Activated T-cell treated with anti-CD3 and anti-CD28 coated beads for 48 hours (primary cell): ENCODE measurements at regions not wholly inside any gene's neighbourhood (a gene's known extent, or its start where the extent isn't known, plus 50 kb on each side); places are given as distances from the start of the nearest gene placed in this dataset.

Experiments
- DNase-seq: peaks from one replicate; pipeline ENCODE4 v3.0.0-alpha.2; 2020; ENCODE audit warnings: low read depth

DNA sequence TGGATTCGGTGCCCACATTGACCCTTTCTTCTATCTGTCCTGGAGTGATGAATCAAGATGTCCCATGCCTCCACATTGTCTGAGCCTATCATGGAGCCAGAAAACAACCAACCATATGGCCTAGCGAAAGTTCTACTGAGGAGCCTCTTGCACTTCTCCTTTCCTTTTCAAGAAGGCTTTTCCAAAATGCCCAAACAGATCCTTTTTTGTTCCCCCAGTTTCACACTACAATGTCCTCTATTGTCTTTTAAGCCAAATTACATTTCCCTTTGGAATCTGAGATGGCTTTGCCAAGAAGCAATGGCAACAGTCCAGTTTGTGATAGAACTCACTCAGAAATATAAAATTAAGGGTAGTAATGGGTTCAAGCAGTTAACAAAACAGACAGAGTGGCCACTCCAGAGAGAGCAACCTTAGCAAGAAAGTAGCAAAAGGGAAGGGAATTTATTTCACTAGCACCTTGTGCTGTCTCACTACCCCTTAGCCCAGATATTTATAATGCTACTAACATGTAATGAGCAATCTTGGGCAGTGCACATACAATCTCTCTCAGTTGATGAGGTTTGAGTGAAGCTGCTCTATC lies 194.6 kb upstream of the PDE1C start:
- DNase-seq: no peak

DNA sequence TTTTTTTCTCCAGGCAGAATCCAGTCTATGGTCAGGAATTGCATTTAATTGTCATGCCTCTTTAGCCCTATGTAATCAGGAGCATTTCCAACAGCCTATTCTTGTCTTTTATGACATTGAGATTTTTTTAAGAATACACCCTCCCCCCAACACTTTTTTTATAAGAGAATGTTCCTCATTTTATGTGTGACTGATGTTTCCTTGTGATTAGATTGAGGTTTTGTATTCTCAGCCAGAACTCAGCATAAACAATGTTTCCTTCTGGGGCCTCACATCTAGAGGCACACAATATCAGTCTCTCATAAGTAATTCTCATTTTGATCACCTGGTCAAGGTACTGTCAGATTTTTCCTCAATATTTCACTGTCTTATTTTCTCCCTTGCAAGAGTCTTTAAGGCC lies 193.4 kb upstream of the PDE1C start:
- DNase-seq: no peak

DNA sequence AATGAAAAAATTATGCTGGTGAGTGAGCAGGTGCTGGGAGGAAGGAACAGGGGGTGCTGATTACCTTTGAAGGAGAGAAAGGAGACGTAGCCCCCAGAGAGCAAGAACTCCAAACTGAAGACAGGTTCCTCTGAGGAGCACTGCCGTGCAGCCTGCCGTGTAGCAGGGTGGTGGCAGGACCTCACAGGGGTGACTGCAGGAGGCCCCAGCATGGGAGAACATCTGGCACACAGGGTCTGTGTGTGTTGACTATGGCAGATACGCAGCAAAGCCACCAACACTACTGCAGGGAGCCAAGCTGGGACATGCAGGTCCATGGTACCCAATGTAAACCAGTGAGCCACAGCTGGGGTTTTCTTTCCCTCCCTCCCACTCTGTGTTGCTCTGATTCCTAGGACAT lies 192.1 kb upstream of the PDE1C start:
- DNase-seq: no peak

DNA sequence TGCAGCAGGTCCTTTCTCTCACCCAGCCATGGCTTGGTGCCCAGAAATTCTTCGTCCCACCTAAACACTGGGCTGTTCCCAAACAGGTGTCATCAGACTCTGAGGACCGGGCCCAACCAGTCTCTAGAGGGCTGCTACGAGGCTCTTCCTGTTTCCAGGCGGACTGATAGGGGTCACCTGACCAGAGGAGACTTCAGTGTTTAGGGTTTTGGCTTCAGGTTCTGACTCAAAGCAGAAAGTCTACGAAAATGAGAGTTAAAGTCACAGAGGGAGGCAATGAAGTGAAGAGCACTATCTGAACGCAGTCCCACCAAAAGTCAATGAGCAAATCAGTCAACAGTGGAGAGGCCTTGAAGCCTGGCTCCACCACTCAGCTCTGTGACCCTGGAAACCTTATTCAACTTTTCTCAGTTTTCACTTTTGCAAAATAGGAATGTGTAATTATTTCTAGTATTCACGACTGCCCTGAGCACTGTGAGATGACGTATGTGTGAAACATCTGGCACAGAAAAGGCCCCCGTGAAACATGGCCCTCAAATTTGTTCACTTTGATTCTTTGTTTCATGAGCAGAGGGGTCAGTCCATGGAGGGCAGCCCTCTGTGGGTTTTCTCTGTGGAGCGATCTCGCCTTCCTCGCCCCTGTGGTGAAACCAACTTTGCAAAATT lies 189.9 kb upstream of the PDE1C start:
- no peak for DNase-seq

DNA sequence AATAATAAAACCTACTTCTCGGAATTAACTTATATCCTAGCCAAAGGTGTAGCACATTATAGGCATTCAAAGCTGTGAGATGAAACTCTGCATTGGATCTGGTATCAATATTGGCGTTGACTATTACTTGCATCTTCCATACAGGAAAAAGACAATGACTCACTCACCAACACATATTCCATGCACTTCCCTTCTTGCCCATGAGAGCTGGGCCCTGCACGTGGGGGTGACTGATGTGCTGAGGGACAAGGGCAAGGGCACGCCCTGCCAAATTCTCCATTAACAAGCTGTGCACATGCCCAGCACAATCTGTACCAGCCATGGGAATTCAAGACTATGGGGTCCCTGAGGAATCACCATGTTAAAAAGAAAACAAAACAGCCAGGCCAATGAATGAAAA lies 188.1 kb upstream of the PDE1C start:
- DNase-seq: no peak

DNA sequence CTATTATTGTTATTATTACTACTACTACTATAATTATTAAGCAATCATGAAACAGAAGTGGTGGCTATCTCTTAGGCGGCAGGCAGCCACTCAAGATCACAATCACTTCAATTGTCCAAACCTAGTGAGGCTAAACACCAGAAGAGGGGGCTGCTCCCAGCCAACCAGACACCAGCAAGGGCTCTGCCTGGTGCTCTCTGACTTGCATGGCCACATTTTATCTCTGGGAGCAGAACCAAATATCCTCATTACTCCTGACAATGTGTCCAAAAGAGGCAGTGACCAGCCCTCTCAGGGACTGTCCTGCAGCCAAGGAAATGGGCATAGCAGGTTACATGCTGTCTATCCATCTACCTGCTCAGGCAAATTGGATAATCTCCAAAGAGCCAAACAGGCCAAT lies 187.4 kb upstream of the PDE1C start:
- DNase-seq: no peak

DNA sequence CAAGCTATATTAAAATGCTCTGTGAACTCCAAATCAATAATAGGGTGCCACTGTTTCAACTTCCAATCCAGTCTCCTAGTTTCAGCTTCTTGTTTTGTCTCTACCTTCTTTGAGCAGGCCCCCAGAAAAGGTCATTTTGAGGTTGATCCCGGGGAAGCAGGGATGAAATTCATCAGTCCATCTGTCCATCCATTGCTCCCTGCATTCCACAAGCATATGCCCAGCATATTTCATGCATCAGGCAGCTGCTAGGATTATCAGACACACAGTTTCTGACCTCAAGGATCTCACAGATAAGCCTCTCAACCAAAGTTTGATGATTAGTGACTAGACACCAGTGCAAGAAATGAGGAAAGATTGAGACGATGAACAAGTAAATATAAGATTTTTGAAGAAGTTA lies 186.6 kb upstream of the PDE1C start:
- no peak for DNase-seq

DNA sequence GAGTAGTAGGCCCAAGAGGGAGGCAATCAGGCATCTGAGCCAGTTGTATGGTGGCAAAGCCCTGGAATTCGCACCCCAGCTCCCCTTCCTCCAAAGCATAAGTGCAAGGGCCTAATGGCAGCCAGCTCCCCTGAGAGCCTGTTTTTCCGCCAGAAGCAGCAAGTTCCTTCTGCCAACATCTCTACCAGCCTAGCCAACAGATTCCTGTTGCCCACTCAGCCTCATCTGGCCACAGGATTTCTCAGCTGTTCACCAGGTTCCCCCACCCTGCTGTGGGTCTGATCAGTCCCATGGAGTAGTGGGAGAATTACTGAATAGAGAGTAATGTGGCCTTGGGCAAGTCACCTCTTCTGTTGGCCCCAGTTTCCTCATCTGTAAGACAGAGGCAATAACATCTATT lies 186.2 kb upstream of the PDE1C start:
- DNase-seq: no peak

DNA sequence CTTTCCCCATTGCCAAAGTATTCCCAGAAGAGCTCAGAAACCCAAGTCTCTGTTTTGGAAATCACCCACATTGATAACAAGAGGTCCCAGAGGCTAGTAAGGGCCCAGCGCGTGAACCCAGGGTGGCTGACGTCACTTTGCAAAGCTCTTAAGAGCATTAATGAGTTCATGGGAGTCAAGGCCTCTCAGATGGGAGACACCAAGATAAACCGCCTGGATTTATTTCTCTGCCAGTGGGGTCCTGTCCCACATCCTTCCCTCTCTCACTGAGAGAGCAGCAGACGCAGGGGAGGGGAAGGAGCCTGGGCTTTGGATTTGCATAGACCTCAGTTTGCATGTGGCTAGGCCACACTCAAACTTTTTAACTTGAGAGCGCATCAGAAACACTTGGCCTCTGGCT lies 184.8 kb upstream of the PDE1C start:
- DNase-seq: no peak

DNA sequence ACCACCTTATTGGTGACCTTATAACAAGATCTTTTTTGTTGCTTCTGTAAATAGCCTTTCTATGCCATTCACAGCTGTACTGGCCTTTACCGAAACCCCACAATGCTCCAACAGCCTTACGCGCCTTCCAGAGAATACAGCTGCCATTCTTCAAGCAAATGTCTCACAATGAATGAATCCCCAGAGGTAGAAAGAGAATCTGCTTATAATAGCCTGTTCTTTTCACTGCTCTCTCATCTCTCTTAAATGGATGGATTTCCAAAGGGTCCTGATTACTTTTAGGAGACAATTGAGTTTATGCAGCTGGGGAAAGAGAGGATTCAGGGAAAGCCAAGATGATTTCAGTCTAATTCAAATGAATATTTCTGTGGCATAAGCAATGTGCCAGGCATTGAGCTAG lies 183.1 kb upstream of the PDE1C start:
- no peak for DNase-seq

DNA sequence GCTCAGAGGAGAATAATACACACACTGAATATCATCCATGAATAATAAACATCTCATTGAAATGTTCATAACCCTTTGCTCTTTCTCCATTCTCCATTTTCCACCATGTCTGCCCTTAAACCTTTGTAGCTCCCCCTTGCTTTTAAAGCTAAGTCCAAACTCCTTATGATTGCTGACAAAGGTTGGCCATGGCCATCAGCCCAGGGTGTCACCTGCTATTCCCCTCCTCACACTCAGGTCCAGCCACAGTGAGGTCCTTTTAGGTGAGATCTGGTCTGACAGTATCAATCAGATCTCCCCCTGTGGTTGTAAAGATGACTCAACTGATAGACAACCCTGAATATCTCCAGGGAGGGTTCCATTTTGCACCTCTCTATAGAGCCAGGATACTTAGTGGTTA lies 181.5 kb upstream of the PDE1C start:
- DNase-seq: no peak

DNA sequence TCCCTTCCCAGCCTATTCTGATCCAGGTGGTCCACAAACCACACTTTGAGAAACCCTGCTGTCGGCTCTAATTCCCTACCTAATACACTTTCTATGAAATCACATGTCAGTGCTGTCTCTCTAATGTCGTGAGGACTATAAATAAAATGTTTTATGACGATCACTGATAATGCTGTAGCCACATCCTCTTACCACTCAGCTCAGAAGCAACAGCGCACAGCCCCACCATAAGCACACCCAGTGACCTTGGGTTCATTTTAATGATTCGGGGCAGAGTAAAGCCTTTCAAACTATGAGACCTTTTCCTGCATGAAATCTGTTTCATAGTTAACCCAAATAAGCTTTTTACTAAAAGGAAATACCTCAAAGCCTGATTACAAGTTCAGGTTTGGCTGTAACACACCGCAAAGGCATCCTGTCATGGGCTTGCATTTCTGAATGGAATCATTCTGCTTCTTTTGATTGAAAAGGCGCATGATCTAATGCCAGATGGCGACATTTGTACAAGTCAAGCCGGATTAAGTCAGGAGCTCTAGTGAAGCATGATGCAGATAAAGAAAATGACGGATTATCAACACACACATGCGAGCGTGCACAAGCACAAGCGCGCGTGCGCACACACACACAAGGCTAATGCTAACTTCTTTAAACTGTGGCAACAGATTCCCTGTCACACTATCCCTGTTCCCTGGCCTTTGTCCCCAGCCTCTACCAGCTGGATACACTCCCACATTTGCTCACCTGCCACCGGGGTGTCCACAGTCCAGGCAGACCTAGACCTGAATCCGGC lies 180.5 kb upstream of the PDE1C start:
- no peak for DNase-seq

DNA sequence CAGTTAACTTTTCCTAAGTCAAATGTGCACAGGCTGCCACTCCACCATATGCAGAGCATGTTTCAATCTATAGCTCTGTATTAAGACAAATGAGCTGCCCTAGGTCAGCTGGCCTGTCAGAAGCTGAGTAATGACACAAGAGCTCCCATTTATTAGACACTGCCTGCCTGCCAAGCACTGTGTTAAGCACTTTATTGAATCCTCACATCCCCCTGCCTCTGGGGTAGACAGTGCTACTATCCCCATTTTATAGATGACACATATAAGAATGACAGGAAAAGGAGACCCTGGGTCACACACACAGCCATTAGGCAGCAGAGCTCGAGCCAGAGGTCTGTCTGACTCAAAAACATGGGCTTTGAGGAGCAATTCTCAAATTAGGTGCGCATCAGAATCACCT lies 179.8 kb upstream of the PDE1C start:
- no peak for DNase-seq

DNA sequence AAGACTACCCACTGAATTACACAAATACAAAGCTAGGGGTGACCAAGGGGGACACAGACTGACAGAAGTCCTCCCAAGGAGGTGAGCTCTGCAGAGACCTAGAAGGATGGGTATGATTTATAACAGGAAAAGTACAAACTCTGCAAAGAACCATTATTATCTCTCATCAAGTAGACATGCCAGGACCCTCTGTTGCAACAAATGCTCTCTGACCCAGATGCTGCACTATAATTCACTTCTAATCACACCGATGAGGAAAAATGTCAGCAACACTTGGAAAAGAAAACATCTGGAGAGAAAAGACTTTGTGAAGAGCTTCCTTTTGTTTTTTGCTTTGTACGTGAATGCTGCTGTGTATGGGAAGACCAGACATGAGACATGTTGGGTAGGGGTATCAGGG lies 178.3 kb upstream of the PDE1C start:
- no peak for DNase-seq

DNA sequence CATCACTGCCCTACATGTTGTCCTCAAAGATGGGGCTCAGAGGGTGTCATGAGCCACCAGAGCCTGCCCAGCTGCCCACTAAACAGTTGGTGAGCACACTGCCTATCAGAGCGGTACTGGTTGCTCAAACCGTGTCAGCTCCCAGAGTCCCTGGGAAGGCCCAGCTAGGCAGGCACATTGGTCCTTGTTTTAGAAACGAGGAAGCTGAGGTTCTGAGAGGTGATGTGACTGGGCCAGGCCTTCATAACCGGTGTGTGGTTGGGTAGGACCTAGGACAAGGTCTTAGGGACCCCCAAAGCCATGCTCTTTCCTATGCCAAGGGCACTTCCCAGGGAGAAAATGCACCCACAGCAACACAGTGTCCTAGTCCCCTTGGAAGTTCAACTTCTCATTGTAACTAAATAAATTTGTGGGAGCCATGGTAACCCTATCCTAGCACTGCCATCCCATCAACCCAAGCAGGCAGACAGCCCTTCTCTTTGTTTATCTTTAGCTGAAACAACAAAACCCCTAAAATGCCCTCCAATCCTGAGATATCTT lies 174.7 kb upstream of the PDE1C start:
- DNase-seq: no peak

DNA sequence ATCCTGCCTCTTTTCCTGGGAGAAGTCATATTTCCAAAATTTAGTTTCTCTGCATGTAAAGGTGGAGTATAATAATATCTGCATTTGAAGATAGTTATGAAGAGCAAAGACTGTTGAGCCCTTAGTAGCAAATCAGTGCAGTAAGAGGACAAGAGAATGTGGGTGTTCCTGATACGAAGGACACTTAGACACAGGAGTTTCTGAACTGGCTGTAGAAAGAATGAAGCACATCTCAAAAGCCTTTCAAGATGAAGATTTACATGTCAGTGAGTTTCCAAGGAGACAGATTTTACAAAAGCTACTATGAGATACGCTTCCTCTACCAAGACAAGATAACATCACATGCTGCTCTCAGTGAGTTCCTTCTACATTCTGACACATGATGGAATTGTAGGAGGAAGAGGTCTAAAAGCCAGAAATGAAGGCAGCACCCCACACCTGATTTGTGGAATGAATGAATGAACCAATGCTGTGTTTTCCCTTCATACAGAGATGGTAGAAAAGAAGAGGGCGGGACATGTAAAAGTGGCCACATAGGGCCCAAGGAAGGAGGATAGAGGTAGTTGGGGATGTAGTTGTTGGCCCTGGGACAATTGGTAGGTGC lies 173.6 kb upstream of the PDE1C start:
- DNase-seq: no peak

DNA sequence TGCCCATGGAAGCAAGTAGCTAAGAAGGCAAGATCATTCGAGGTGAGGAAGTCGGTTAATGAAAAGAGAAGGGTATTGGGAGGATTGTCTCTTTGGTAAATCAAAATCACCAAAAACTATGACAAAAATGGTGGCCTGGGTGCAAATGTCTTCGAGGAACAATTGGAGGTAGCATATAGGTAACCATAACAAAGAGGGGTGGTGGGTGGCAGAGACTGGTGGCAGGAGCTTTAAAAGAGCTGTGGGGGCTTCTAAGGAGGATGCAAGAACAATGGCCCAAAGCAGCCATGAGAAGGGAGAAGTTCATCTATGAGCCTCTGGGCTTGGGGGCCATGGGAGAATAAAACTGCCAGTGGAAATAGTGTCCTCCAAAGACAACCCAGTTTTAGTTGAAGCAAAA lies 172.2 kb upstream of the PDE1C start:
- no peak for DNase-seq

DNA sequence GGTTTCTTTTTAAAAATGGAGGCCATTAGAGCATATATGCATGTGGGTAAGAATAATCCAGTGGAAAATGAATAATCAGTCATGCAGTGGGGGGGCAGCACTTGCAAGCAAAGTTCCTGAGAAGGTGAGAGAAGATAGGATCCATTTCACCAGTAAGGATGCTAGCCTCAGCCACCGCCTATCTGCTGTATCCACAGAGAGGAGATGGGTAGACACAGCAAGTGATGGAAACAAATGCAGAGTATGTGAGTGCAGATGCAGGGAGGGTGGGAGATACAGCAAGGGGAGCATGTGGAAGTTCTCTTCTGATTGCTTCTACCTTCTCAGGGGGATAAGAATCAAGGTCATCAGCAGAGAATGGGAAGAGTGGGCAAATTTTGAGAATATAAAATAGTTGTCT lies 171.4 kb upstream of the PDE1C start:
- no peak for DNase-seq

DNA sequence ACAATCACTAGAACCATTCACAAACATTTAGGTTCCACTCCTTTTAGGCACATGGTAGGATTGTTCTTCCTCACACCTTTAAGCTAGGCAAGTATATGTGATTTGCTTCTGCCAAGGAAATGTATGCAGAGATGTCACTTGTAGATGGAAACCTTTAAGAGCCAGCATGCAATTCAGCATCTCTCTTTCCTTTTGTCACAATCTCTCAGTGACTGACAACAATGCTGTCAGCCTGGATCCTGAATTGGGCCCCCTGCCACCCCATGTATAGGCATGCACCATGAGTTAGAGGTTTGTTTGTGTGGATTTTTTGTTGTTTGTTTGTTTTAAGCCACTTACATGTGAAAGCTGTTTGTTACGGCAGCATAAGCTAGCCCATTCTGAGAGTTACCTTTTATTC lies 169.6 kb upstream of the PDE1C start:
- DNase-seq: no peak

DNA sequence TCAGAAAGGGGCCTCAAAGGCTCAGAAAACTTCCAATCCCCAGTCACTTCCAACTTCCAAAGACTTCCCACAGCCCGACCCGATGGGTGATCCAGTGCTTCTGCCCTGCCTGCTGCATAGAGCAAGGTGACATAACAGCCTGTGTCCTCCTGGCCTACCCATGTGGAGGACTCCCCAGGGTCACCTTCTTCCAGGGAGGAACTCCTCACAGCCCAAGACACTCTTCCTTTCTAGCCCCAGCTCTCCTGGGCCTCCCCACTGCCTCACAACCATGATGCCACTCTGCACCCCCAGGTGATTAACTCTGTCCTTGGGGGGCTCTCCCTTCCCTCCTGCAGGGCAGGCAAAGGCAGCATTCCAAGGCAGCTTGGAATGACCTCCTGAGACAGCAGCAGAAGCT lies 158.4 kb upstream of the PDE1C start:
- DNase-seq: no peak

DNA sequence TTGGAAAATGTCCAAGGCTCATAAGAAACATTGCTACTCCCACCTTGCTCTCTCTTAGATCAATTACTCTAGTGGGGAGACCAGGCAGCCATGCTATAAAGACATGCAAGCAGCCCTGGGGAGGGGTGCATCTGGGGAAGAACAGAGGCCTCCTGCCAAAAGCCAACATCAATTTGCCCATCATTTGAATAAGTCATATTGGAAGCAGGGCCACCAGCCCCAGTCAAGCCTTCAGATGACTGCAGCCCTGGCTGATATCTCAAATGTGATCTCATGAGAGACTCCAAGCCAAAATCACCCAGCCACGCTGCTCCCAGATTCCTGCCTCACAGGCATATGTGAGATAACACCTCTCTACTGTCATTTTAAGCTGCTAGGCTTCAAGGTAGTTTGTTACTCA lies 157.5 kb upstream of the PDE1C start:
- no peak for DNase-seq

DNA sequence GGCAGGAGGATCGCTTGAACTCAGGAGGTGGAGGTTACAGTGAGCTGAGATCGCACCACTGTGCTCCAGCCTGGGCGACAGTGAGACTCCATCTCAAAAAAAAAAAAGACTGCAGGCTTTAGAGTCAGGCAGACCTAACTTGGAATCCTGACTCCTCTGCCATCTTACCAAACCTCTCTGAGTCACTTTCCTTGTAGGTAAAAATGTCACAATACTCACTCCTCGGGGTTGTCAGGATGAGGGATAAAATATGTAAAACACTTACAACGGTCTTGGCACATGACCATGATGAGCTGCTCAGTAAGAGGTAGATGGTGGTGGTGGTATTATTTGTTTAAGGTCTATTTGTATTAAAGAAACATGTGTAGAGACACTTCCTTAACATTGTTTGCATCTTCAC lies 154.1 kb upstream of the PDE1C start:
- DNase-seq: no peak

DNA sequence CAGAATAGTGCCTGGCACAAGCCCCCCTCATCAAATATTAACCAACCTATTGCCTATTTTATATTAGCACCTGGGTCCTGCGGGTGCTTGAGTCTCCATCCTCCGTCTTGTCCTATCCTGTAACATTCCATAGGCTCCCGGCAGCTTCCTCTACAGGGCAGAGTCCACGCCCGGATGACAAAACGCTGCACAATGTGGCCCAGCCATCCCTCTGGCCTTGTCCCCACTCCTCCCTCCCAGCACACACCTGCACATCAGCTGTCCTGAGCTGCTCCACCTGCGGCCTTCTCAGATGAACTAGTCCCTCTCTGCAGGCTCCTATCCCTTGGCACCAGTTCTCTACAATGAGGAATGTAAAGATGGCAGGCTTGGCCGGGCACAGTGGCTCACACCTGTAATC lies 153.5 kb upstream of the PDE1C start:
- no peak for DNase-seq
